ENCODE measurements at regions not wholly inside any gene's neighbourhood (a gene's known extent, or its start where the extent isn't known, plus 50 kb on each side); places are given as distances from the start of the nearest gene placed in this dataset.

- Histone ChIP-seq H3K79me2 (ENCODE audit: insufficient read depth, low read length) (no peaks in the 10 kb centered on the region), H4K20me1 (ENCODE audit: insufficient read depth, low read length, poor library complexity, severe bottlenecking) (no peaks in the 10 kb centered on the region)
Measured at GRCh38 chr2:234858790-234859329, 93.0 kb upstream of the SH3BP4 start.

GRCh38 chr2:234858145-234858544 lies 93.7 kb upstream of the SH3BP4 start:
- no peak overlapping the region for H3K9ac ChIP-seq (ENCODE audit: low read depth, low read length, poor library complexity, severe bottlenecking)
- H3K4me3 ChIP-seq (ENCODE audit: low read length, poor library complexity, severe bottlenecking), result no peak overlapping the region
- H3K4me2 ChIP-seq (ENCODE audit: low read depth, low read length, poor library complexity, severe bottlenecking), result no peak overlapping the region

More at GRCh38 chr2:234858790-234859329, 93.0 kb upstream of the SH3BP4 start:
- H3F3A ChIP-seq (ENCODE audit: low read depth), result no peaks in the 10 kb centered on the region
- no peaks in the 10 kb centered on the region for H3K27me3 ChIP-seq (ENCODE audit: insufficient read depth, low read length, poor library complexity, severe bottlenecking)
- no peaks in the 10 kb centered on the region for H3K9me2 ChIP-seq (replicated peaks; ENCODE audit: low read depth, low read length)
- no peak overlapping the region for H3K9ac ChIP-seq (ENCODE audit: low read depth, low read length, poor library complexity, severe bottlenecking)
- no peaks in the 10 kb centered on the region for H3K4me1 ChIP-seq (ENCODE audit: insufficient read depth, low read length, poor library complexity, severe bottlenecking)
- H3K36me3 ChIP-seq (ENCODE audit: insufficient read depth, low read length), result no peaks in the 10 kb centered on the region
- H3K4me2 ChIP-seq (ENCODE audit: low read depth, low read length, poor library complexity, severe bottlenecking), result no peak overlapping the region
- no peaks in the 10 kb centered on the region for H3K9me3 ChIP-seq (ENCODE audit: insufficient read depth, low read depth, low read length)
- no peak overlapping the region for H3K4me3 ChIP-seq (ENCODE audit: low read length, poor library complexity, severe bottlenecking)
- TF ChIP-seq EZH2phosphoT487 (IDR thresholded peaks at IDR 0.05; ENCODE audit: borderline replicate concordance) (no peak), CTCF (conservative IDR thresholded peaks at IDR 0.05; ENCODE audit: low read length) (no peak)
- H2AFZ ChIP-seq (ENCODE audit: low read length), result no peak overlapping the region

GRCh38 chr2:234853729-234854128 lies 98.1 kb upstream of the SH3BP4 start:
- Histone ChIP-seq H3K4me2 (ENCODE audit: low read depth, low read length, poor library complexity, severe bottlenecking) (no peak overlapping the region), H3K36me3 (ENCODE audit: insufficient read depth, low read length) (no peaks in the 10 kb centered on the region), H3K9ac (ENCODE audit: low read depth, low read length, poor library complexity, severe bottlenecking) (no peak overlapping the region), H3K79me2 (ENCODE audit: insufficient read depth, low read length) (no peaks in the 10 kb centered on the region), H3K9me2 (replicated peaks; ENCODE audit: low read depth, low read length) (no peaks in the 10 kb centered on the region), H3K9me3 (ENCODE audit: insufficient read depth, low read depth, low read length) (no peaks in the 10 kb centered on the region), H3F3A (ENCODE audit: low read depth) (no peaks in the 10 kb centered on the region), H3K4me3 (ENCODE audit: low read length, poor library complexity, severe bottlenecking) (no peak overlapping the region), H2AFZ (ENCODE audit: low read length) (no peak overlapping the region), H3K4me1 (ENCODE audit: insufficient read depth, low read length, poor library complexity, severe bottlenecking) (no peaks in the 10 kb centered on the region), H3K27me3 (ENCODE audit: insufficient read depth, low read length, poor library complexity, severe bottlenecking) (no peaks in the 10 kb centered on the region), H4K20me1 (ENCODE audit: insufficient read depth, low read length, poor library complexity, severe bottlenecking) (no peaks in the 10 kb centered on the region)
- TF ChIP-seq EZH2phosphoT487 (IDR thresholded peaks at IDR 0.05; ENCODE audit: borderline replicate concordance) (no peak), CTCF (conservative IDR thresholded peaks at IDR 0.05; ENCODE audit: low read length) (no peak)

More at GRCh38 chr2:234858145-234858544, 93.7 kb upstream of the SH3BP4 start:
- no peaks in the 10 kb centered on the region for H4K20me1 ChIP-seq (ENCODE audit: insufficient read depth, low read length, poor library complexity, severe bottlenecking)
- no peaks in the 10 kb centered on the region for H3K9me2 ChIP-seq (replicated peaks; ENCODE audit: low read depth, low read length)
- no peaks in the 10 kb centered on the region for H3K4me1 ChIP-seq (ENCODE audit: insufficient read depth, low read length, poor library complexity, severe bottlenecking)
- no peaks in the 10 kb centered on the region for H3F3A ChIP-seq (ENCODE audit: low read depth)
- H2AFZ ChIP-seq (ENCODE audit: low read length), result no peak overlapping the region
- no peaks in the 10 kb centered on the region for H3K9me3 ChIP-seq (ENCODE audit: insufficient read depth, low read depth, low read length)
- H3K79me2 ChIP-seq (ENCODE audit: insufficient read depth, low read length), result no peaks in the 10 kb centered on the region
- H3K27me3 ChIP-seq (ENCODE audit: insufficient read depth, low read length, poor library complexity, severe bottlenecking), result no peaks in the 10 kb centered on the region
- H3K36me3 ChIP-seq (ENCODE audit: insufficient read depth, low read length), result no peaks in the 10 kb centered on the region
- TF ChIP-seq CTCF (conservative IDR thresholded peaks at IDR 0.05; ENCODE audit: low read length) (no peak), EZH2phosphoT487 (IDR thresholded peaks at IDR 0.05; ENCODE audit: borderline replicate concordance) (no peak)

Measured in Loucy (cell line).